K562 (cell line): ENCODE measurements at regions not wholly inside any gene's neighbourhood (a gene's known extent, or its start where the extent isn't known, plus 50 kb on each side); places are given as distances from the start of the nearest gene placed in this dataset.

Source experiments
- ATAC-seq: fragments of 200-7000 bp; cut with Tn5 transposase; 3 replicates; pipeline ENCODE4 v1.9.1; 2020; ENCODE audit warnings: moderate library complexity
- BruUV-seq: library from RNA; stranded (reverse); fragments of 400-500 nt; replicated peaks from 2 replicates; lab custom pipeline; 2021; lab: Mats Ljungman, UMichigan
- CTCF ChIA-PET: fragments of 300-600 bp; formaldehyde crosslinking; extraction: SDS; loops from one replicate; lab custom pipeline; 2021; ENCODE audit warnings: low intra/inter-chr PET ratio; lab: Yijun Ruan, JAX
- POLR2A ChIA-PET: fragments of 300-600, 350-650 bp; sonication (Branson Sonifier 250); formaldehyde crosslinking; extraction: SDS; loops from one replicate; lab custom pipeline; 2021; ENCODE audit warnings: antibody characterized with exemption, inconsistent platforms; lab: Yijun Ruan, JAX
- DNase-seq, 4 experiments: peaks; one replicate each; pipeline versions ENCODE4 v3.0.0 to v3.0.0-alpha.2; 2011 to 2018; ENCODE audit warnings: low spot score in 3 of 4, mixed read lengths in 3 of 4; ENCODE audit errors: extremely low read depth in 1 of 4
- FAIRE-seq: peaks from 2 replicates; lab custom pipeline; 2011; peaks lifted over from hg19 to GRCh38; lab: Jason Lieb, UNC
- H2AFZ ChIP-seq: 2 replicates; pipeline ENCODE4 v1.6.0; 2011; ENCODE audit warnings: low read depth, low read length, control low read depth, inconsistent platforms
- H3K27ac ChIP-seq: fragments of 200-600 bp; 3 replicates; pipeline ENCODE4 v1.8.0; 2011; ENCODE audit warnings: low read depth, mild to moderate bottlenecking, control low read depth, inconsistent platforms, low read length, moderate library complexity, mixed read lengths; ENCODE audit errors: extremely low read depth
- H3K27me3 ChIP-seq, 2 experiments: fragments of 300-600 bp in 1 of 2; 2 replicates in 1 of 2; 3 replicates in 1 of 2; pipeline versions ENCODE4 v1.6.0 to v1.8.0; 2011; ENCODE audit warnings: inconsistent platforms in 2 of 2, low read length in 2 of 2, mild to moderate bottlenecking in 1 of 2, mixed read lengths in 1 of 2, moderate library complexity in 1 of 2; ENCODE audit not compliant: control insufficient read depth in 2 of 2, insufficient read depth in 2 of 2
- H3K36me3 ChIP-seq: fragments of 300-600 bp; 3 replicates; pipeline ENCODE4 v1.8.0; 2011; ENCODE audit warnings: mild to moderate bottlenecking, low read length, inconsistent platforms; ENCODE audit not compliant: control insufficient read depth, insufficient read depth
- H3K4me1 ChIP-seq, 2 experiments: fragments of 200-600 bp in 1 of 2; replicated peaks in 1 of 2; 2 replicates in 1 of 2; 3 replicates in 1 of 2; pipeline versions ENCODE4 v1.5.1 to v1.8.0; 2011; ENCODE audit warnings: inconsistent platforms in 2 of 2, low read length in 2 of 2, mild to moderate bottlenecking in 1 of 2, mixed read lengths in 1 of 2, moderate library complexity in 1 of 2; ENCODE audit not compliant: control insufficient read depth in 2 of 2, insufficient read depth in 2 of 2
- H3K4me2 ChIP-seq: 2 replicates; pipeline ENCODE4 v1.6.1; 2011; ENCODE audit warnings: low read length, control low read depth, inconsistent platforms, mixed read lengths; ENCODE audit not compliant: insufficient read depth
- H3K4me3 ChIP-seq: fragments of 200-600 bp; sonication (generic), shearing (Covaris generic); 2 replicates; pipeline ENCODE4 v1.5.1; 2016; ENCODE audit warnings: control low read depth, inconsistent platforms
- H3K79me2 ChIP-seq: fragments of 200-600 bp; 3 replicates; pipeline ENCODE4 v1.8.0; 2011; ENCODE audit warnings: low read length, inconsistent platforms; ENCODE audit not compliant: control insufficient read depth, insufficient read depth
- H3K9ac ChIP-seq, 2 experiments: 2 replicates each; pipeline versions ENCODE4 v1.6.0 to v1.6.1; 2011; ENCODE audit warnings: low read depth in 2 of 2, low read length in 2 of 2, control low read depth in 1 of 2, inconsistent platforms in 1 of 2, mild to moderate bottlenecking in 1 of 2, mixed read lengths in 1 of 2; ENCODE audit not compliant: insufficient read depth in 1 of 2
- H3K9me1 ChIP-seq: one replicate; pipeline ENCODE4 v1.6.0; 2011; ENCODE audit warnings: inconsistent platforms, mild to moderate bottlenecking, low read length, moderate library complexity; ENCODE audit not compliant: control insufficient read depth, insufficient read depth
- H3K9me3 ChIP-seq: replicated peaks from 2 replicates; pipeline ENCODE4 v1.5.1; 2011; ENCODE audit warnings: low read depth, low read length, inconsistent platforms; ENCODE audit not compliant: control insufficient read depth, insufficient read depth
- H4K20me1 ChIP-seq: replicated peaks from 2 replicates; pipeline ENCODE4 v1.6.1; 2011; ENCODE audit warnings: low read length, inconsistent platforms, mixed read lengths; ENCODE audit not compliant: control insufficient read depth, insufficient read depth
- BDP1 ChIP-seq: IDR thresholded peaks from 3 replicates; pipeline ENCODE4 v1.6.1; 2011; ENCODE audit not compliant: insufficient read length, insufficient read depth
- CHD2 ChIP-seq: IDR thresholded peaks from 2 replicates; pipeline ENCODE4 v1.6.1; 2011; ENCODE audit warnings: low read depth, low read length
- E2F8 ChIP-seq: fragments of 450-650 bp; IDR thresholded peaks from 2 replicates; pipeline ENCODE4 v1.7.1; 2018; ENCODE audit warnings: mild to moderate bottlenecking, low read depth; ENCODE audit not compliant: partially characterized antibody
- NFATC3 ChIP-seq: fragments of 450-650 bp; IDR thresholded peaks from 2 replicates; pipeline ENCODE4 v1.6.1; 2017; ENCODE audit warnings: mild to moderate bottlenecking
- ZNF175 ChIP-seq: fragments of 200-800 bp; sonication (Bioruptor generic); IDR thresholded peaks from 2 replicates; pipeline ENCODE4 v1.6.1; 2016; ENCODE audit warnings: low read depth, mild to moderate bottlenecking, missing genetic modification characterization, missing compliant biosample characterization
- WGBS: fragments of 100-300 bp; shearing (Covaris generic); methylation state at CpG from one replicate; pipeline ENCODE4 v1.1.6; 2016; ENCODE audit warnings: low coverage, mixed read lengths; ENCODE audit not compliant: insufficient coverage; ENCODE audit errors: missing lambda C conversion rate; 5-methylcytosine and 5-hydroxymethylcytosine counted together
- in situ Hi-C: fragments of 300-500 bp; cut with MboI; formaldehyde crosslinking; loops from 4 replicates; pipeline ENCODE4 v1.15.0; 2018; ENCODE audit warnings: inconsistent platforms, mixed read lengths
- intact Hi-C: fragments of 100-400 bp; cut with micrococcal nuclease; formaldehyde crosslinking; loops from 2 replicates; pipeline ENCODE4 v1.14.2; 2022

DNA sequence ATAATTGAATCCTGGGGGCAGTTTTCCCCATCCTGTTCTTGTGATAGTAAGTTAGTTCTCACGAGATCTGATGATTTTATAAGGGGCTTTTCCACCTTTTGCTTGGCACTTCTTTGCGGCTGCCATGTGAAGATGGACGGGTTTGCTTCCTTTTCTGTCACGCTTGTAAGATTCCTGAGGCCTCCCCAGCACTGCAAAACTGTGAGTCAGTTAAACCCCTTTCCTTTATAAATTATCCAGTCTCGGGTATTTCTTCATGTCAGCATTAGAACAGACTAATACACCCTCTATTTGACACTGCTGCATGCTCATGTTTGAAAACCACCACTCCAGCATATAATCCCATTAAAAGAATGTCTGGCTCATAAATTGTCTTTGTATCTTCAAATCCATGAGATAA is 264.4 kb upstream of the ITM2A start (continued):
- no peak for TF ChIP-seq E2F8
- TF ChIP-seq, all 486 proteins: peak for 0

- intact Hi-C loops = no loop called here
- Histone ChIP-seq H3K9me1 (no peaks in the 10 kb centered on the region), H3K27me3 (no peaks in the 10 kb centered on the region), H3K9ac (no peak overlapping the region), H4K20me1 (no peaks in the 10 kb centered on the region), H2AFZ (no peak overlapping the region), H3K9me3 (no peaks in the 10 kb centered on the region), H3K4me1 (no peaks in the 10 kb centered on the region), H3K36me3 (no peaks in the 10 kb centered on the region), H3K4me2 (no peak overlapping the region), H3K4me3 (no peak overlapping the region), H3K27ac (no peak overlapping the region), H3K79me2 (no peaks in the 10 kb centered on the region)
- no TSS peak for BruUV-seq
- ATAC-seq (no peak), DNase-seq (no peak), FAIRE-seq (no peak)
- POLR2A ChIA-PET = no interaction called here
- TF ChIP-seq NFATC3 = no peak
- no peak for TF ChIP-seq BDP1
- TF ChIP-seq CHD2 = no peak
- TF ChIP-seq ZNF175 = no peak
- WGBS = 0% methylated on average over 5 of the region's 5 CpGs
- in situ Hi-C loops = no loop called here
- CTCF ChIA-PET = no interaction called here
Measured at GRCh38 chrX:79630033-79631009, 263.2 kb upstream of the ITM2A start.
